ENCODE measurements at regions not wholly inside any gene's neighbourhood (a gene's known extent, or its start where the extent isn't known, plus 50 kb on each side); places are given as distances from the start of the nearest gene placed in this dataset.

GRCh38 chr13:26839682-26840081, 79.1 kb upstream of the GPR12 start:
- no peak for TF ChIP-seq CTCF (IDR thresholded peaks at IDR 0.05 in 2 of 3, conservative IDR thresholded peaks at IDR 0.05 in 1 of 3; ENCODE audit: insufficient read depth in 2 of 3, low read depth in 1 of 3, low read length in 3 of 3)
- no peak for TF ChIP-seq ZBTB40 (IDR thresholded peaks at IDR 0.05)
- no peak for TF ChIP-seq ZBTB40 (CRISPR knock-in tag; IDR thresholded peaks at IDR 0.05)
- TF ChIP-seq CBX3 (IDR thresholded peaks at IDR 0.05; ENCODE audit: borderline replicate concordance in 1 of 2, low read length in 2 of 2) = no peak
- no peak for TF ChIP-seq SFPQ (IDR thresholded peaks at IDR 0.05; ENCODE audit: low read depth, low read length)

Data from K562 (cell line).